ENCODE measurements at regions not wholly inside any gene's neighbourhood (a gene's known extent, or its start where the extent isn't known, plus 50 kb on each side); places are given as distances from the start of the nearest gene placed in this dataset.

GRCh38 chr11:109734566-109734965 is 312.6 kb downstream of the C11orf87 start:
- Histone ChIP-seq H4K20me1 (ENCODE audit: insufficient read depth) (no peaks in the 10 kb centered on the region), H3K4me2 (no peak overlapping the region), H3K27me3 (ENCODE audit: insufficient read depth, low read depth) (no peaks in the 10 kb centered on the region), H3K36me3 (ENCODE audit: low read depth) (no peaks in the 10 kb centered on the region), H3K4me3 (no peak overlapping the region), H3K9me2 (ENCODE audit: insufficient read depth) (no peaks in the 10 kb centered on the region), H3K27ac (no peak overlapping the region), H2AFZ (no peak overlapping the region), H3F3A (ENCODE audit: insufficient read depth, low read depth) (no peaks in the 10 kb centered on the region), H3K4me1 (replicated peaks; ENCODE audit: insufficient read depth) (no peaks in the 10 kb centered on the region), H3K9me3 (ENCODE audit: insufficient read depth, low read depth) (no peaks in the 10 kb centered on the region), H3K79me2 (ENCODE audit: low read depth) (no peaks in the 10 kb centered on the region)
- ChIA-PET POLR2A (ENCODE audit: unreplicated experiment) (no interaction called here), CTCF (no interaction called here)
- TF ChIP-seq EZH2 (IDR thresholded peaks at IDR 0.05; ENCODE audit: low read depth) = no peak
- TF ChIP-seq CTCF (conservative IDR thresholded peaks at IDR 0.05) = no peak
- intact Hi-C loops (cut with micrococcal nuclease; ENCODE audit: unreplicated experiment) = no loop called here
- DNase-seq = no peak
- no TSS peak for BruUV-seq (replicated peaks)

DNA sequence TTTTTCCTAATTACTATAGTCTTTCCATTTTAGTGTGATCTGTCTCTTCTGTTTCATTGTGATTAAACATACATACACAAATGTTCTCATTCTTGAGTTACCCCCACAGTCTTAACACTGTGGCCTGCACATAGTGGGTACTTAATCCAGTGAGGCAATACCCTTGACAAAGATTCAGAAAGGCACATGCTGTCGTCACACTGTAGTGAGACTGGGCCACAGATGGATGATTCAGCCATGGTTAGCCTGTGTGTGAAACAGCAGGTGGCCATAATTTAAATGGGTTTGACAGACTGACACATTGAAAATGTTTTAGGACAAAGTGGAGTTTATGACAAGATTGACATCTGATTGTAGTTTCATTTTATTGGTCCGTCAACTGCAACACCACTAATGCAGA is 313.1 kb downstream of the C11orf87 start:
- no peak for DNase-seq
- POLR2A ChIA-PET (ENCODE audit: unreplicated experiment) = no interaction called here
- Histone ChIP-seq H4K20me1 (ENCODE audit: insufficient read depth) (no peaks in the 10 kb centered on the region), H2AFZ (no peak overlapping the region), H3K27me3 (ENCODE audit: insufficient read depth, low read depth) (no peaks in the 10 kb centered on the region), H3K4me2 (no peak overlapping the region), H3K36me3 (ENCODE audit: low read depth) (no peaks in the 10 kb centered on the region), H3K4me1 (replicated peaks; ENCODE audit: insufficient read depth) (no peaks in the 10 kb centered on the region), H3K27ac (no peak overlapping the region), H3K4me3 (no peak overlapping the region), H3K9me2 (ENCODE audit: insufficient read depth) (no peaks in the 10 kb centered on the region), H3F3A (ENCODE audit: insufficient read depth, low read depth) (no peaks in the 10 kb centered on the region), H3K79me2 (ENCODE audit: low read depth) (no peaks in the 10 kb centered on the region), H3K9me3 (ENCODE audit: insufficient read depth, low read depth) (no peaks in the 10 kb centered on the region)
- intact Hi-C loops (cut with micrococcal nuclease; ENCODE audit: unreplicated experiment) = no loop called here
- BruUV-seq (replicated peaks) = no TSS peak
- CTCF ChIA-PET = no interaction called here
- no peak for TF ChIP-seq EZH2 (IDR thresholded peaks at IDR 0.05; ENCODE audit: low read depth)
- TF ChIP-seq CTCF (conservative IDR thresholded peaks at IDR 0.05) = no peak

GRCh38 chr11:109739379-109739778 is 317.4 kb downstream of the C11orf87 start:
- ChIA-PET CTCF (no interaction called here), POLR2A (ENCODE audit: unreplicated experiment) (interaction anchor here (0.6 kb wide), 1 partner anchor 16 kb away, joined by 3 read pairs; no protein-coding TSS in a partner anchor)
- DNase-seq = no peak
- Histone ChIP-seq H3K36me3 (ENCODE audit: low read depth) (no peaks in the 10 kb centered on the region), H3F3A (ENCODE audit: insufficient read depth, low read depth) (no peaks in the 10 kb centered on the region), H3K79me2 (ENCODE audit: low read depth) (no peaks in the 10 kb centered on the region), H3K9me2 (ENCODE audit: insufficient read depth) (no peaks in the 10 kb centered on the region), H3K27ac (no peak overlapping the region), H3K9me3 (ENCODE audit: insufficient read depth, low read depth) (no peaks in the 10 kb centered on the region), H3K4me3 (no peak overlapping the region), H3K4me2 (no peak overlapping the region), H3K27me3 (ENCODE audit: insufficient read depth, low read depth) (no peaks in the 10 kb centered on the region), H4K20me1 (ENCODE audit: insufficient read depth) (no peaks in the 10 kb centered on the region), H3K4me1 (replicated peaks; ENCODE audit: insufficient read depth) (no peaks in the 10 kb centered on the region), H2AFZ (no peak overlapping the region)
- no TSS peak for BruUV-seq (replicated peaks)
- intact Hi-C loops (cut with micrococcal nuclease; ENCODE audit: unreplicated experiment) = no loop called here
- TF ChIP-seq EZH2 (IDR thresholded peaks at IDR 0.05; ENCODE audit: low read depth) (no peak), CTCF (conservative IDR thresholded peaks at IDR 0.05) (no peak)

All from PC-9 (cell line).